Omental fat pad (tissue), 3 donors: ENCODE measurements at regions not wholly inside any gene's neighbourhood (a gene's known extent, or its start where the extent isn't known, plus 50 kb on each side); places are given as distances from the start of the nearest gene placed in this dataset.

Source experiments
- ATAC-seq: fragments of 150-250 bp; one replicate; pipeline ENCODE4 v1.9.1; 2016; ENCODE audit warnings: mild to moderate bottlenecking, moderate library complexity; ENCODE audit not compliant: low FRiP score
- DNase-seq: peaks from one replicate; pipeline ENCODE4 v3.0.0-alpha.2; 2019; ENCODE audit warnings: low spot score
- TF ChIP-seq, protein P1 (sequence below), 3 donors: fragments of 450-650 bp; IDR thresholded peaks; one replicate each; pipeline ENCODE4 v1.5.1; 2016 to 2017; ENCODE audit warnings: antibody characterized with exemption in 3 of 3, mild to moderate bottlenecking in 3 of 3, moderate library complexity in 2 of 3

DNA sequence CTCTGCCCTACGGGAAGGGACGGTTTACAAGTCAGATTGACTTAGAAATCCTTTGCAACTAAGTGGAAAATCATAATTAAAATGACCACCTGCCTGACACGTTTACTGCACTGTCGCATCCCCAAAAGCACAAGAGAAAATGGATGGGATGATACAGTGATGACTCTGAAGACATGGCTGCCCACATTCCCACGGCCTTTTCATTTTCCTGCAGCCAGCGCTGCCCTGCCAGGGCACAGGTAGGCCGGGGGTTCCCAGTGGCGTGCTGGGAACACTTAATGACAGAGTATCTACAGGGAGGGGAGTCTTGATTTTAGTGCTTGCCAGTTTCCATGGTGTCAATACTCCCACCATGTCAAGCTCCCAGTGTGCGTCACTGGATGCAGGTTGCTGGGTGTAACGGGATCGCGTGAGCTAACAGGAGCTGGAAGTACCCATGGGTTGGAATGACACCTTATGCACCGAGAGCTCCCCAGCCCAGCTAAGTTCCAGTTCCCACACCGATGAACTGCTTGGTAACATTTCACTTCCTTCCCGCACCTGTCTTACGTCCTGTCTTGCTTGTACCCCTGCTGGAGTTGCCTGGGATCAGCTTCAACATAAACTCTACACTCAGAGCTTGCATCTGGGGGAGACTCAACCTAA is 129.0 kb downstream of the ANKRD60 start:
- TF ChIP-seq, protein P1, sequence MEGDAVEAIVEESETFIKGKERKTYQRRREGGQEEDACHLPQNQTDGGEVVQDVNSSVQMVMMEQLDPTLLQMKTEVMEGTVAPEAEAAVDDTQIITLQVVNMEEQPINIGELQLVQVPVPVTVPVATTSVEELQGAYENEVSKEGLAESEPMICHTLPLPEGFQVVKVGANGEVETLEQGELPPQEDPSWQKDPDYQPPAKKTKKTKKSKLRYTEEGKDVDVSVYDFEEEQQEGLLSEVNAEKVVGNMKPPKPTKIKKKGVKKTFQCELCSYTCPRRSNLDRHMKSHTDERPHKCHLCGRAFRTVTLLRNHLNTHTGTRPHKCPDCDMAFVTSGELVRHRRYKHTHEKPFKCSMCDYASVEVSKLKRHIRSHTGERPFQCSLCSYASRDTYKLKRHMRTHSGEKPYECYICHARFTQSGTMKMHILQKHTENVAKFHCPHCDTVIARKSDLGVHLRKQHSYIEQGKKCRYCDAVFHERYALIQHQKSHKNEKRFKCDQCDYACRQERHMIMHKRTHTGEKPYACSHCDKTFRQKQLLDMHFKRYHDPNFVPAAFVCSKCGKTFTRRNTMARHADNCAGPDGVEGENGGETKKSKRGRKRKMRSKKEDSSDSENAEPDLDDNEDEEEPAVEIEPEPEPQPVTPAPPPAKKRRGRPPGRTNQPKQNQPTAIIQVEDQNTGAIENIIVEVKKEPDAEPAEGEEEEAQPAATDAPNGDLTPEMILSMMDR (IDR thresholded peaks at IDR 0.05) = no peak
- ATAC-seq = no peak
- DNase-seq = no peak

- ATAC-seq = no peak
- TF ChIP-seq, protein P1 (IDR thresholded peaks at IDR 0.05) = no peak
- no peak for DNase-seq
Observed at GRCh38 chr20:58098571-58098970, 129.9 kb downstream of the ANKRD60 start.

- ATAC-seq (no peak), DNase-seq (no peak)
- TF ChIP-seq, protein P1 (IDR thresholded peaks at IDR 0.05) = no peak
Observed at GRCh38 chr20:58097943-58098342, 130.5 kb downstream of the ANKRD60 start.

DNA sequence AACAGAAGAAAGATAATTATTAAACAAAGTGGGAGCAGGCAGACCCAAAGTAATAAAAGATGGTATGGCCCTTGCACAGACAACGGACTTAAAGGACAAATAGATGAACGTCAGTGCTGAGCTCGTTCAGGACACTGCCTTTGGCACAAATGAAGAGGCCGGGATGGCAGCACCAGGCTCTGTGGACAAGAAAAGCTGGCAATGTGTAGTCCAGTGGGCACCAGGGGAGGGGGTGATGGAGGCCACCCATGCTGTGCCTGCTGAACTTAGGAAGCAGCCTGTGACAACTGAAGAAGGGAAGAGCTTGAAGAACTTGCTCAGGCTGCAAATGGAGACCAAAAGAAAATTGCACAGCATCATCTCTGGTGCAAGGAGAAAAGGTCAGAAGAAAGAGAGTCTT is 131.0 kb downstream of the ANKRD60 start:
- TF ChIP-seq, protein P1 (IDR thresholded peaks at IDR 0.05) = no peak
- DNase-seq = no peak
- no peak for ATAC-seq

GRCh38 chr20:58096880-58097423 is 131.5 kb downstream of the ANKRD60 start:
- TF ChIP-seq, protein P1 (IDR thresholded peaks at IDR 0.05) = no peak
- ATAC-seq (no peak), DNase-seq (no peak)

GRCh38 chr20:58094698-58095097 is 133.8 kb downstream of the ANKRD60 start:
- DNase-seq (no peak), ATAC-seq (no peak)
- TF ChIP-seq, protein P1 (IDR thresholded peaks at IDR 0.05) = no peak

DNA sequence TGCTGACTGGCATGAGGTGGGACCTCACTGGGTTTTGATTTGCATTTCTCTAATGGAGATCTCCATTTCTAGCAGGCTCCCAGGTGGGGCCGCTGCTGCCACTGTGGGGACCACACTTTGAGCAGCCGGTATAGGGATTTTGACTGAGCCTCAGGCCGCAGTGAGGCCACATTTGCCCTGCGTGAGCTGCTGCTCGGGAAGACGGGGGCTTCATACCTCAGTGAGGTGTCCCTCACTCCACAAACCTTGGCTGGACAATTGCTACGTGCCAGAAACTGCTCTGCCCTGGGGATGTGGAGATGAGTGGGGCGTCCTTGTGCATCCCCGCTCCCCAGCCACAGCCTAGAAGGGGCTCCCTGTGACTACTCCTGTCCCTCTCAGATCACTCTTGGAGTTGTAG is 134.3 kb downstream of the ANKRD60 start:
- ATAC-seq (no peak), DNase-seq (no peak)
- TF ChIP-seq, protein P1 (IDR thresholded peaks at IDR 0.05) = no peak
